ENCODE measurements at regions not wholly inside any gene's neighbourhood (a gene's known extent, or its start where the extent isn't known, plus 50 kb on each side); places are given as distances from the start of the nearest gene placed in this dataset.

GRCh38 chr13:111029957-111030609 lies 85.0 kb upstream of the ARHGEF7 start:
- DNase-seq, result no peak
- H3K36me3 Mint-ChIP-seq, result no peaks in the 10 kb centered on the region
- no peaks in the 10 kb centered on the region for H3K9me3 Mint-ChIP-seq
- H3K27ac Mint-ChIP-seq, result no peak overlapping the region
- no peak overlapping the region for H3K4me3 Mint-ChIP-seq
- peaks cover 21 to 39% of the 10 kb centered on the region in 2 donors for H3K27me3 Mint-ChIP-seq
- ATAC-seq (replicated peaks), result no peak
- H3K4me1 Mint-ChIP-seq, result no peaks in the 10 kb centered on the region

- no peak overlapping the region for H3K27ac Mint-ChIP-seq
- no peak overlapping the region for H3K4me3 Mint-ChIP-seq
- H3K36me3 Mint-ChIP-seq, result no peaks in the 10 kb centered on the region
- H3K27me3 Mint-ChIP-seq, result peaks cover 21 to 38% of the 10 kb centered on the region in 2 donors
- ATAC-seq (replicated peaks), result no peak
- no peaks in the 10 kb centered on the region for H3K9me3 Mint-ChIP-seq
- no peak for DNase-seq
- H3K4me1 Mint-ChIP-seq, result no peaks in the 10 kb centered on the region
Observed at GRCh38 chr13:111027458-111028439, 87.4 kb upstream of the ARHGEF7 start.

DNA sequence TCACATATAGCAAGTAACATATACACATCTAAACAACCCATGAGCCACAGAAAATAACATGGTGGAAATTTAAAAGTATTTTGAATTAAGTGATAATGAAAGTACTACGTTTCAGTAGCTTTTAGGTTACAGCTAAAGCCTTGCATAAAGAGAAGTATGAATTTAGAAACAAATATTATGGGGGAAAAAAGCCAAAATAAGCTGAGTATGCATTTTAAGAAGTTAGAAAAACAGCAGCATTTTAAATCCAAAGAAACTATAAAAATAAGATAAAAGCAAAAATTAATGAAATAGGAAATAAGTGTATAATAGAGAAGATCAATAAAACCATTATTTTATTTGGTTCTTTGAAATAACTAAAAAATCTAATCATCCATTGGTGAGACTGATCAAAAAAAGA lies 89.8 kb upstream of the ARHGEF7 start:
- no peak for DNase-seq
- Mint-ChIP-seq H3K27me3 (peaks cover 26 to 31% of the 10 kb centered on the region in 2 donors), H3K4me1 (no peaks in the 10 kb centered on the region), H3K9me3 (peaks cover 6 to 9% of the 10 kb centered on the region in 2 donors), H3K4me3 (no peak overlapping the region), H3K36me3 (peaks cover 4% of the 10 kb centered on the region in 2 donors), H3K27ac (no peak overlapping the region)
- no peak for ATAC-seq (replicated peaks)

DNA sequence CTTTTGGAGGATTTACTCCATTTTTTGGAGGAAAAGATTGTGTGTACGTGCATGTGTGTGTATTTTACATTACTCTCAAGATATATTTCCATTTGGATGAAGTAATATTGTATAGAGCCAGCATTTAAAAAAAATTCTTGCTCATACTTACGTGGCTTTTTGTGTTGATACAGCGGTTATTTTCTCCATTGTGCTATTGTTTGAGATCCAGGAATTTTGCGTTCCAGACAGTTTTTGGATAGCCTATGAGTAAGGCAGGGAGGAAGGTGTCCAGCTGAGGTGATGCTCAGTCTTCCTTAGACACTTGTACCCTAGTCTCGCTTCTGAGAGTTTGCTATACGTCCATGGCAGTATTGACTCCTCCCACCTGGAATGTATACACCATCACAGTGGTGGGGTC lies 92.2 kb upstream of the ARHGEF7 start:
- H3K36me3 Mint-ChIP-seq, result peaks cover 4 to 6% of the 10 kb centered on the region in 2 donors
- no peaks in the 10 kb centered on the region for H3K4me1 Mint-ChIP-seq
- H3K4me3 Mint-ChIP-seq, result no peak overlapping the region
- DNase-seq, result no peak
- ATAC-seq (replicated peaks), result no peak
- H3K9me3 Mint-ChIP-seq, result peaks cover 8 to 12% of the 10 kb centered on the region in 2 donors
- peaks cover 15 to 19% of the 10 kb centered on the region in 2 donors for H3K27me3 Mint-ChIP-seq
- H3K27ac Mint-ChIP-seq, result no peak overlapping the region

GRCh38 chr13:111022241-111022640 lies 92.9 kb upstream of the ARHGEF7 start:
- ATAC-seq (replicated peaks), result no peak
- Mint-ChIP-seq H3K4me1 (no peaks in the 10 kb centered on the region), H3K9me3 (peaks cover 8 to 12% of the 10 kb centered on the region in 2 donors), H3K27me3 (peaks cover 13 to 16% of the 10 kb centered on the region in 2 donors), H3K4me3 (no peak overlapping the region), H3K36me3 (peaks cover 4 to 6% of the 10 kb centered on the region in 2 donors), H3K27ac (no peak overlapping the region)
- no peak for DNase-seq

- Mint-ChIP-seq H3K4me3 (no peak overlapping the region), H3K4me1 (no peaks in the 10 kb centered on the region), H3K27ac (no peak overlapping the region), H3K36me3 (peaks cover 4 to 6% of the 10 kb centered on the region in 2 donors), H3K9me3 (peaks cover 8 to 12% of the 10 kb centered on the region in 2 donors), H3K27me3 (peaks cover 14 to 16% of the 10 kb centered on the region in 2 donors)
- ATAC-seq (replicated peaks) (no peak), DNase-seq (no peak)
Observed at GRCh38 chr13:111021270-111021669, 93.8 kb upstream of the ARHGEF7 start.

DNA sequence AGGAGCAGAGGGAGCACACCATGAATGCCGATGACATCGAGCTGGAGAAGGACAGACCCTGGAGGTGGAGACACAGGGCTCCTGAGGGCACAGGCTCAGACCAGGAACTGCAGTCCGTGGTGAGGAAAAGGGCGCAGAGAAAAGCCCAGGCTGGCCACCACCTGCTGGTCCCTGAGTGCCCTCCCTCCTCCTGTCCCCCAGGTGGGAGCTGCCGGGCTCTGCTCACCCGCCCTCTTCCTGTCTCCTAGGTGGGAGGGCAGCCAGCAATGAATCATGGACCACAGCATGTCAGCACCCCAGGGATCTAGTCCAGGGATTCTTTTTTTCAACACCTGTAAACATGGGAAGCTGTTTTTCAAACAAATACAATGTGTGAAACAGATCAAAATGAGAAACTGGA lies 94.6 kb upstream of the ARHGEF7 start:
- no peak for ATAC-seq (replicated peaks)
- Mint-ChIP-seq H3K4me1 (no peaks in the 10 kb centered on the region), H3K9me3 (peaks cover 8 to 12% of the 10 kb centered on the region in 2 donors), H3K27ac (peak overlapping the region; percentile 75), H3K27me3 (peaks cover 15 to 16% of the 10 kb centered on the region in 2 donors), H3K4me3 (no peak overlapping the region), H3K36me3 (peaks cover 4 to 6% of the 10 kb centered on the region in 2 donors)
- no peak for DNase-seq

DNA sequence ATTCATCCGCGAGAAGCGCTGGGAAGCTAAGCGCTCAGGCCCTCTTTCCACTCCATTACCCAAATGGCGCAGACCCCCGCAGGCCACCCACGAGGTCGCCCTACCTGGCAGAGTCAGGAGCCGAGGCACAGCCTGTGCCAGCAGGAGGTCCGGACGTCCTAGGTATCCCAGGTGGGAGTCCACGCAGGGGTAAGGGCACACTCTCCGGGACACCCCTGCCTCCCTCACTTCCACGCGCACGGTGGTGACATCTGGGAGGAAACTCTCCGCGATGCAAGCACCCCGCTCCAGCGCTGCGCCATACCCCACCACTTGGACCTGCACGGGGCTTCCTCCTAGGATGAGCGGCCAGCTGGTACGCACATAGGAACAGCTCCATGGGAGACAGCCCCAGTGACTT lies 95.1 kb upstream of the ARHGEF7 start:
- ATAC-seq (replicated peaks), result no peak
- no peak for DNase-seq
- Mint-ChIP-seq H3K9me3 (peaks cover 8 to 12% of the 10 kb centered on the region in 2 donors), H3K36me3 (peaks cover 4 to 6% of the 10 kb centered on the region in 2 donors), H3K4me1 (no peaks in the 10 kb centered on the region), H3K4me3 (no peak overlapping the region), H3K27ac (peak overlapping the region; percentile 75), H3K27me3 (peaks cover 15 to 16% of the 10 kb centered on the region in 2 donors)

- ATAC-seq (replicated peaks), result no peak
- no peak overlapping the region for H3K4me3 Mint-ChIP-seq
- peaks cover 8 to 12% of the 10 kb centered on the region in 2 donors for H3K9me3 Mint-ChIP-seq
- H3K4me1 Mint-ChIP-seq, result no peaks in the 10 kb centered on the region
- H3K27ac Mint-ChIP-seq, result no peak overlapping the region
- no peak for DNase-seq
- peaks cover 9 to 10% of the 10 kb centered on the region in 2 donors for H3K27me3 Mint-ChIP-seq
- peaks cover 4 to 6% of the 10 kb centered on the region in 2 donors for H3K36me3 Mint-ChIP-seq
Observed at GRCh38 chr13:111017755-111018459, 97.2 kb upstream of the ARHGEF7 start.

- no peaks in the 10 kb centered on the region for H3K4me1 Mint-ChIP-seq
- DNase-seq (no peak), ATAC-seq (replicated peaks) (no peak)
- H3K27me3 Mint-ChIP-seq, result peaks cover 25% of the 10 kb centered on the region in 2 donors
- no peaks in the 10 kb centered on the region for H3K9me3 Mint-ChIP-seq
- no peaks in the 10 kb centered on the region for H3K36me3 Mint-ChIP-seq
- H3K4me3 Mint-ChIP-seq, result no peak overlapping the region
- no peak overlapping the region for H3K27ac Mint-ChIP-seq
Observed at GRCh38 chr13:111013196-111013595, 98.3 kb upstream of the ANKRD10 start.

GRCh38 chr13:111011899-111012298 lies 97.0 kb upstream of the ANKRD10 start:
- peaks cover 5% of the 10 kb centered on the region in 2 donors for H3K9me3 Mint-ChIP-seq
- H3K4me3 Mint-ChIP-seq, result no peak overlapping the region
- ATAC-seq (replicated peaks), result peak; percentile 42 to 57
- H3K27me3 Mint-ChIP-seq, result peaks cover 25% of the 10 kb centered on the region in 2 donors
- DNase-seq, result no peak
- H3K36me3 Mint-ChIP-seq, result no peaks in the 10 kb centered on the region
- peaks cover 4 to 5% of the 10 kb centered on the region in 2 donors for H3K4me1 Mint-ChIP-seq
- no peak overlapping the region for H3K27ac Mint-ChIP-seq

DNA sequence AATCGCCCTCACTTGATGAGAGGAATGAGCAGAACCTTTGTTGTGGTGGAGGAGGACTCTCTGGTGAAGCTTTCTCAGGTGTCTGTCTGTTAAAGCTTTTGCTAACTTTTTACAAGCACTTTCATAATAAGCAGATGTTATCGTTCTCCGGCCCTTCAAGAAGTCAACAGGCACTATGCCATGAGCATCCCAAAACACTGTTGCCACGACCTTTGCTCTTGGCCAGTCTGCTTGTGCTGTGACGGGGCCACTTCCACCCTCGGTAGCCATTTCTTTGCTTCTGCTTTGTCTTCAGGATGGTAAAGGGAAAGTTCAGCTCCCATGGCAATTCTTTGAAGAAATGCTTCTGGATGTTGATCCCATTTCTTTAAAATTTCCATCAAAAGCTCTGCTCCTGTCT lies 93.5 kb upstream of the ANKRD10 start:
- no peak overlapping the region for H3K4me3 Mint-ChIP-seq

GRCh38 chr13:111007209-111007608 lies 92.3 kb upstream of the ANKRD10 start:
- H3K4me3 Mint-ChIP-seq, result no peak overlapping the region
- H3K27ac Mint-ChIP-seq, result no peak overlapping the region
- peak; percentile 60 to 69 for ATAC-seq (replicated peaks)
- H3K27me3 Mint-ChIP-seq, result peaks cover 21 to 26% of the 10 kb centered on the region in 2 donors
- H3K4me1 Mint-ChIP-seq, result peaks cover 4 to 7% of the 10 kb centered on the region in 2 donors
- peaks cover 5 to 8% of the 10 kb centered on the region in 2 donors for H3K9me3 Mint-ChIP-seq
- no peak for DNase-seq
- H3K36me3 Mint-ChIP-seq, result no peaks in the 10 kb centered on the region

More for the DNA sequence above, 93.5 kb upstream of the ANKRD10 start:
- no peak for ATAC-seq (replicated peaks)
- Mint-ChIP-seq H3K36me3 (no peaks in the 10 kb centered on the region), H3K4me1 (peaks cover 4 to 7% of the 10 kb centered on the region in 2 donors), H3K27ac (no peak overlapping the region), H3K9me3 (peaks cover 5 to 8% of the 10 kb centered on the region in 2 donors), H3K27me3 (peaks cover 28 to 34% of the 10 kb centered on the region in 2 donors)
- DNase-seq, result no peak

- peaks cover 4 to 7% of the 10 kb centered on the region in 2 donors for H3K4me1 Mint-ChIP-seq
- DNase-seq (no peak), ATAC-seq (replicated peaks) (no peak)
- no peak overlapping the region for H3K4me3 Mint-ChIP-seq
- H3K27ac Mint-ChIP-seq, result no peak overlapping the region
- no peaks in the 10 kb centered on the region for H3K36me3 Mint-ChIP-seq
- peaks cover 5 to 8% of the 10 kb centered on the region in 2 donors for H3K9me3 Mint-ChIP-seq
- peaks cover 17 to 19% of the 10 kb centered on the region in 2 donors for H3K27me3 Mint-ChIP-seq
Observed at GRCh38 chr13:111006506-111007031, 91.7 kb upstream of the ANKRD10 start.

Measured in stimulated activated naive B cell treated with anti-CD40 and anti-IgM and Interleukin-4, amounts not matched to agents 10 μg/mL and 1 μg/mL and 100 μg/mL, for 72 hours (primary cell).